OCI-LY1 (cell line): ENCODE measurements at regions not wholly inside any gene's neighbourhood (a gene's known extent, or its start where the extent isn't known, plus 50 kb on each side); places are given as distances from the start of the nearest gene placed in this dataset.

Experiments used
- CTCF ChIP-seq: fragments of 200-600 bp; sonication (generic), shearing (Covaris generic); IDR thresholded peaks from 2 replicates; pipeline ENCODE4 v1.5.1; 2017; ENCODE audit warnings: mild to moderate bottlenecking, antibody characterized with exemption, low read length, moderate library complexity, mixed read lengths
- EZH2 ChIP-seq: fragments of 200-600 bp; sonication (generic), shearing (Covaris generic); IDR thresholded peaks from 2 replicates; pipeline ENCODE4 v1.8.0; 2017; ENCODE audit warnings: borderline replicate concordance, mixed run types, mild to moderate bottlenecking, antibody characterized with exemption, low read length, moderate library complexity, mixed read lengths

DNA sequence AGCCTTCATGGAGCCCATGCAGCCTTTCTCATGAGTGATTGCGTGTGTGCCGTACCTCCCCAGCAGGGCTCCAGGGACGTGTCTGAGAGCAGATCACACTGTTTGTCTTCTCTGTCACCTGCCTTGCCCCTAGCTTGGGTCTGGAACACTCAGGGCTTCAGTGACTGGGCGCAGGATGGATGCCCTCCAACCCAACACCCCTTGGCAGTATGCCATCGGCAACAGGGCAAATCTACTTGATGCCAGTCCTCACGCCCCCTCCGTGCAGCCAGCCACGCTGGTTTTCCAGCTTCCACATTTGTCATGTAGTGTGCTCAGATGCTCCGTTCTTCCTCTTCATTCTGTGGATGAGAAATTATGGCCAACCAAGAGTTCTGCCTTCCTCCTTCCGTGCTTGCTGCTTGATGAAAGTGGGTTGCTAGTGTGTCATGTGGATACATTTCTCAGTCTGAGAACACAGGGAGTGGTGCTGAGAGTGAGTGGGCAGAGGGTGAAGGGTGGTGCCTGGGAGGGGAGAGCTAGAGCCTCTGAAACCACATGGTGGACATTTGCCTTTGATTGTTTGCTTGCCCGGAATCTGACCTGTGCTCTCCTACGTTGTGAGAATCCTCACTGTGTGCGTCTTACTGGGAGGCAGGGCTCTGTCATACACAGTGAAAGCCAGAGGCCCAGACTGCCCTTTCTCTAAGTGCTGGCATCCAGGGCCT, 97.2 kb downstream of the FAM43A start:
- no peak for TF ChIP-seq CTCF
- TF ChIP-seq EZH2: no peak
